Endothelial cell of umbilical vein (primary cell): ENCODE measurements at regions not wholly inside any gene's neighbourhood (a gene's known extent, or its start where the extent isn't known, plus 50 kb on each side); places are given as distances from the start of the nearest gene placed in this dataset.

Experiments
- BruUV-seq: library from RNA; stranded (reverse); fragments of 400-500 nt; replicated peaks from 2 replicates; lab custom pipeline; 2021; lab: Mats Ljungman, UMichigan
- CTCF ChIA-PET: fragments of 300-600, 350-600 bp; sonication (Branson Sonifier 250); formaldehyde crosslinking; loops from one replicate; lab custom pipeline; 2021; ENCODE audit warnings: antibody characterized with exemption, inconsistent platforms; lab: Charles Lee
- POLR2A ChIA-PET: fragments of 300-600, 350-600 bp; sonication (Branson Sonifier 250); formaldehyde crosslinking; loops from one replicate; lab custom pipeline; 2021; ENCODE audit warnings: antibody characterized with exemption, inconsistent platforms; lab: Charles Lee
- DNase-seq: peaks from one replicate; pipeline ENCODE4 v3.0.0-alpha.2; 2011; ENCODE audit warnings: low read depth, low spot score
- FAIRE-seq: peaks from 2 replicates; lab custom pipeline; 2011; peaks lifted over from hg19 to GRCh38; lab: Jason Lieb, UNC
- H2AFZ ChIP-seq: 2 replicates; pipeline ENCODE4 v1.6.0; 2012; ENCODE audit warnings: low read depth, low read length, control low read depth, inconsistent platforms
- H3K27ac ChIP-seq: 2 replicates; pipeline ENCODE4 v1.5.1; 2011; ENCODE audit warnings: low read depth, mild to moderate bottlenecking, control low read depth, low read length, moderate library complexity; ENCODE audit not compliant: insufficient read depth
- H3K27me3 ChIP-seq, 2 experiments: 2 replicates each; pipeline versions ENCODE4 v1.6.0 to v1.6.1; 2011; ENCODE audit warnings: low read length in 2 of 2, mixed read lengths in 1 of 2; ENCODE audit not compliant: control insufficient read depth in 2 of 2, insufficient read depth in 2 of 2
- H3K36me3 ChIP-seq, 2 experiments: 2 replicates in 1 of 2; 3 replicates in 1 of 2; pipeline ENCODE4 v1.5.1; 2011; ENCODE audit warnings: low read length in 2 of 2, mild to moderate bottlenecking in 1 of 2, moderate library complexity in 1 of 2; ENCODE audit not compliant: control insufficient read depth in 2 of 2, insufficient read depth in 2 of 2; ENCODE audit errors: extremely low read depth in 1 of 2
- H3K4me1 ChIP-seq: 3 replicates; pipeline ENCODE4 v1.5.1; 2011; ENCODE audit warnings: mild to moderate bottlenecking, low read length; ENCODE audit not compliant: control insufficient read depth, insufficient read depth; ENCODE audit errors: extremely low read depth
- H3K4me2 ChIP-seq: 2 replicates; pipeline ENCODE4 v1.6.1; 2011; ENCODE audit warnings: low read length, control low read depth, mixed read lengths; ENCODE audit not compliant: insufficient read depth
- H3K4me3 ChIP-seq, 3 experiments: fragments of 200-600 bp in 1 of 3; sonication (generic), shearing (Covaris generic) in 1 of 3; replicated peaks in 1 of 3; 2 replicates each; pipeline ENCODE4 v1.5.1; 2011 to 2016; ENCODE audit warnings: control low read depth in 3 of 3, low read length in 3 of 3, mild to moderate bottlenecking in 2 of 3, inconsistent platforms in 1 of 3, low read depth in 1 of 3, moderate library complexity in 1 of 3; ENCODE audit not compliant: insufficient read depth in 1 of 3
- H3K79me2 ChIP-seq: 2 replicates; pipeline ENCODE4 v1.6.0; 2012; ENCODE audit warnings: low read length, inconsistent platforms; ENCODE audit not compliant: control insufficient read depth, insufficient read depth
- H3K9ac ChIP-seq: replicated peaks from 2 replicates; pipeline ENCODE3; 2011; ENCODE audit warnings: low read length, control low read depth; ENCODE audit not compliant: insufficient read depth; ENCODE audit errors: extremely low read depth
- H3K9me1 ChIP-seq: replicated peaks from 3 replicates; pipeline ENCODE4 v1.6.0; 2011; ENCODE audit warnings: mild to moderate bottlenecking, low read length; ENCODE audit not compliant: control insufficient read depth, insufficient read depth; ENCODE audit errors: extremely low read depth
- H3K9me3 ChIP-seq: replicated peaks from 2 replicates; pipeline ENCODE4 v1.5.1; 2012; ENCODE audit warnings: low read length, inconsistent platforms; ENCODE audit not compliant: control insufficient read depth, insufficient read depth
- H4K20me1 ChIP-seq: replicated peaks from 2 replicates; pipeline ENCODE3; 2011; ENCODE audit warnings: mild to moderate bottlenecking, low read length; ENCODE audit not compliant: control insufficient read depth, insufficient read depth; ENCODE audit errors: extremely low read depth
- EZH2 ChIP-seq: IDR thresholded peaks from 2 replicates; pipeline ENCODE4 v1.6.1; 2012; ENCODE audit warnings: borderline replicate concordance, low read depth, mild to moderate bottlenecking, moderate library complexity, low read length, inconsistent platforms; ENCODE audit not compliant: severe bottlenecking
- FOS ChIP-seq: IDR thresholded peaks from 2 replicates; pipeline ENCODE4 v1.6.1; 2011; ENCODE audit warnings: mild to moderate bottlenecking, low read length, moderate library complexity, borderline replicate concordance; ENCODE audit not compliant: insufficient read depth
- GATA2 ChIP-seq: IDR thresholded peaks from 2 replicates; pipeline ENCODE4 v1.7.0; 2011; ENCODE audit warnings: low read depth, mild to moderate bottlenecking, moderate library complexity, mixed read lengths, low read length; ENCODE audit not compliant: insufficient read length, insufficient read depth
- JUN ChIP-seq: IDR thresholded peaks from 2 replicates; pipeline ENCODE4 v1.6.1; 2011; ENCODE audit warnings: borderline replicate concordance, low read depth; ENCODE audit not compliant: insufficient read length, insufficient read depth
- MYC ChIP-seq: IDR thresholded peaks from one replicate; pipeline ENCODE4 v1.6.1; 2011; ENCODE audit warnings: mild to moderate bottlenecking, low read depth, low read length
- POLR2A ChIP-seq: IDR thresholded peaks from 2 replicates; pipeline ENCODE4 v1.6.1; 2012; ENCODE audit warnings: low read depth, mild to moderate bottlenecking, control low read depth, low read length
- POLR2AphosphoS5 ChIP-seq: IDR thresholded peaks from 2 replicates; pipeline ENCODE4 v1.6.1; 2012; ENCODE audit warnings: low read depth, mild to moderate bottlenecking, control low read depth, low read length, moderate library complexity; ENCODE audit not compliant: insufficient read depth
- dilution Hi-C: fragments of 300-500 bp; cut with MboI; formaldehyde crosslinking; loops from one replicate; pipeline ENCODE4 v1.15.0; 2019; ENCODE audit warnings: low sequenced_read_pairs; ENCODE audit not compliant: extremely low pct_ligation_motif_present
- intact Hi-C: fragments of 100-400 bp; cut with micrococcal nuclease; formaldehyde crosslinking; loops from one replicate; pipeline ENCODE4 v1.10.0; 2022
- TF ChIP-seq, protein P1 (sequence below), 2 donors: IDR thresholded peaks; 1 replicate in 1 of 2; 2 replicates in 1 of 2; pipeline ENCODE4 v1.5.1; 2011; ENCODE audit warnings: low read length in 2 of 2, mild to moderate bottlenecking in 2 of 2, moderate library complexity in 2 of 2, control low read depth in 1 of 2, inconsistent platforms in 1 of 2, low read depth in 1 of 2; ENCODE audit not compliant: insufficient read depth in 1 of 2; ENCODE audit errors: extremely low read depth in 1 of 2
- TF ChIP-seq, protein P2 (sequence below): IDR thresholded peaks from 2 replicates; pipeline ENCODE4 v1.6.1; 2011; ENCODE audit not compliant: insufficient read depth, insufficient read length

DNA sequence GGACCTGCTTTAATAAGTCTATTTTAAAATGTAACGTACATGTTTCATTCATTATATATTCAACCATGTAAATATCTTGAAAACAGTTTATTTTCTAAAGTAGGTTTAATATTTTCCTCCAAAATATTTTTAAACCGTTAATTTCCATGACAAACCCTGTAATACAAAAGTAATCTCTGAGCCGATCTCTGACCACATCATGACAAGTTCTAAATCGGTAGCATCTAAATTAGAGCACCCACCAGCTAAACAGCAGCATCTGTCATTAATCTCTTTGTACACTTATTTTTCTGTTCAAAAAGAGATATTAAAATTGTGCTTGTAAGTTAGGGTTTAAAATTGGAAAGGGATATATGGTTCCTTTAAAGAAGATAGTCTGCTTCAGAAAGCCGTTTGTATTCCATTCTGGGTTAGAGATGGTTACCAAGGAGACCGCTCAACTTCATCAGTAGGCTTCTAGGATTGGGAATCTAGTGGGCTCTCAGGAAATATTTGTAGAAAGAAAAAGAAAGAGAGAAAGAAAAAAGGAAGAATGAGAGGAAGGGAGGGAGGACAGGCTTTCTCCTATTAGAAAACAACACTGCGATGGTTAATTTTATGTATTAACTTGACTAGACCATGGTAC is 232.5 kb upstream of the FOXN3 start:
- Histone ChIP-seq H3K4me2 (no peak overlapping the region), H3K4me1 (no peaks in the 10 kb centered on the region), H2AFZ (no peak overlapping the region), H3K9me1 (no peaks in the 10 kb centered on the region), H3K9me3 (no peaks in the 10 kb centered on the region), H3K9ac (no peak overlapping the region), H3K79me2 (no peaks in the 10 kb centered on the region), H4K20me1 (no peaks in the 10 kb centered on the region), H3K4me3 (no peak overlapping the region), H3K36me3 (no peaks in the 10 kb centered on the region), H3K27me3 (no peaks in the 10 kb centered on the region), H3K27ac (no peak overlapping the region)
- BruUV-seq = no TSS peak
- POLR2A ChIA-PET = no interaction called here
- FAIRE-seq (no peak), DNase-seq (no peak)
- dilution Hi-C loops (no loop called here), intact Hi-C loops (no loop called here)
- CTCF ChIA-PET = no interaction called here
- no peak for TF ChIP-seq POLR2A
- no peak for TF ChIP-seq MYC

DNA sequence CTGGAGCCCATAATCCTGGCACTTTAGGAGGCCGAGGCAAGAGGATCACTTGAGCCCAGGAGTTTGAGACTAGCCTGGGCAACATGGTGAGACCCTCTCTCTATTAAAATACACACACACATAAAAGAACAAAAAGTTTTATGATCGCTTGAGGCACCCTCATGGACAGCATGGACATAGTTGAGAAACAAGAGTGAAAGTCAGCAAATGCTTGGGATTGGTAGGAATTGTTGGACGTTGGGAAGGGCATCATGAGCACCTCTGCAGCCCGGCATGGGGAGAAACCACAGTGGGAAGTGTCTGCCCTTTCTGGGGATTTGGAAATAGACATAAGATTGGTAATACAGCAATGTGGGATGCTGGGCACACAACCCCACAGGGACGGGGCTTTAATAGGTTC is 231.9 kb upstream of the FOXN3 start:
- Histone ChIP-seq H3K4me3 (no peak overlapping the region), H3K27ac (no peak overlapping the region), H4K20me1 (no peaks in the 10 kb centered on the region), H3K36me3 (no peaks in the 10 kb centered on the region), H3K9me3 (no peaks in the 10 kb centered on the region), H3K4me1 (no peaks in the 10 kb centered on the region), H3K79me2 (no peaks in the 10 kb centered on the region), H3K9ac (no peak overlapping the region), H3K9me1 (no peaks in the 10 kb centered on the region), H3K4me2 (no peak overlapping the region), H2AFZ (no peak overlapping the region), H3K27me3 (no peaks in the 10 kb centered on the region)
- BruUV-seq = no TSS peak
- ChIA-PET POLR2A (no interaction called here), CTCF (no interaction called here)
- TF ChIP-seq, protein P1, sequence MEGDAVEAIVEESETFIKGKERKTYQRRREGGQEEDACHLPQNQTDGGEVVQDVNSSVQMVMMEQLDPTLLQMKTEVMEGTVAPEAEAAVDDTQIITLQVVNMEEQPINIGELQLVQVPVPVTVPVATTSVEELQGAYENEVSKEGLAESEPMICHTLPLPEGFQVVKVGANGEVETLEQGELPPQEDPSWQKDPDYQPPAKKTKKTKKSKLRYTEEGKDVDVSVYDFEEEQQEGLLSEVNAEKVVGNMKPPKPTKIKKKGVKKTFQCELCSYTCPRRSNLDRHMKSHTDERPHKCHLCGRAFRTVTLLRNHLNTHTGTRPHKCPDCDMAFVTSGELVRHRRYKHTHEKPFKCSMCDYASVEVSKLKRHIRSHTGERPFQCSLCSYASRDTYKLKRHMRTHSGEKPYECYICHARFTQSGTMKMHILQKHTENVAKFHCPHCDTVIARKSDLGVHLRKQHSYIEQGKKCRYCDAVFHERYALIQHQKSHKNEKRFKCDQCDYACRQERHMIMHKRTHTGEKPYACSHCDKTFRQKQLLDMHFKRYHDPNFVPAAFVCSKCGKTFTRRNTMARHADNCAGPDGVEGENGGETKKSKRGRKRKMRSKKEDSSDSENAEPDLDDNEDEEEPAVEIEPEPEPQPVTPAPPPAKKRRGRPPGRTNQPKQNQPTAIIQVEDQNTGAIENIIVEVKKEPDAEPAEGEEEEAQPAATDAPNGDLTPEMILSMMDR (IDR thresholded peaks at IDR 0.05; ENCODE audit: extremely low read depth in 1 of 2, insufficient read depth in 1 of 2, low read depth in 1 of 2, low read length in 2 of 2) = no peak
- TF ChIP-seq GATA2 = no peak
- no peak for TF ChIP-seq EZH2
- TF ChIP-seq, protein P2, sequence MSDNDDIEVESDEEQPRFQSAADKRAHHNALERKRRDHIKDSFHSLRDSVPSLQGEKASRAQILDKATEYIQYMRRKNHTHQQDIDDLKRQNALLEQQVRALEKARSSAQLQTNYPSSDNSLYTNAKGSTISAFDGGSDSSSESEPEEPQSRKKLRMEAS = no peak
- no peak for TF ChIP-seq FOS
- TF ChIP-seq POLR2A = no peak
- TF ChIP-seq JUN = no peak
- no peak for TF ChIP-seq MYC
- no peak for TF ChIP-seq POLR2AphosphoS5
- dilution Hi-C loops = no loop called here
- intact Hi-C loops = no loop called here
- DNase-seq = no peak
- FAIRE-seq = no peak
